PC-9 (cell line): ENCODE measurements at regions not wholly inside any gene's neighbourhood (a gene's known extent, or its start where the extent isn't known, plus 50 kb on each side); places are given as distances from the start of the nearest gene placed in this dataset.
A peak's percentile ranks its signal among the peaks of the same experiment; 100 is the strongest.

Experiments used
- BruUV-seq: library from RNA; stranded (reverse); fragments of 400-500 nt; replicated peaks from 2 replicates; lab custom pipeline; 2021; lab: Mats Ljungman, UMichigan
- CTCF ChIA-PET: fragments of 300-600 bp; sonication (Branson Sonifier 250); formaldehyde crosslinking; loops from one replicate; lab custom pipeline; 2022; ENCODE audit warnings: antibody characterized with exemption; lab: Charles Lee
- POLR2A ChIA-PET: fragments of 300-600 bp; sonication (Branson Sonifier 250); formaldehyde crosslinking; loops from one replicate; lab custom pipeline; 2022; ENCODE audit warnings: antibody characterized with exemption; ENCODE audit not compliant: unreplicated experiment; lab: Charles Lee
- DNase-seq, 2 experiments: peaks; one replicate each; pipeline versions ENCODE4 v3.0.0 to v3.0.0-alpha.2; 2015 to 2022; ENCODE audit warnings: mixed read lengths in 1 of 2
- H2AFZ ChIP-seq: fragments of 200-600 bp; sonication (generic); 2 replicates; pipeline ENCODE4 v1.8.1; 2017; ENCODE audit warnings: antibody characterized with exemption
- H3F3A ChIP-seq: fragments of 200-600 bp; sonication (generic); 2 replicates; pipeline ENCODE4 v1.8.1; 2017; ENCODE audit warnings: antibody characterized with exemption, mild to moderate bottlenecking, low read depth; ENCODE audit not compliant: insufficient read depth
- H3K27ac ChIP-seq: fragments of 200-600 bp; sonication (generic); 2 replicates; pipeline ENCODE4 v1.6.1; 2016; ENCODE audit warnings: mixed run types
- H3K27me3 ChIP-seq: fragments of 200-600 bp; sonication (generic); 2 replicates; pipeline ENCODE4 v1.6.1; 2016; ENCODE audit warnings: low read depth, mixed run types; ENCODE audit not compliant: insufficient read depth
- H3K36me3 ChIP-seq: fragments of 200-600 bp; sonication (generic); 2 replicates; pipeline ENCODE4 v1.6.1; 2016; ENCODE audit warnings: low read depth, mixed run types
- H3K4me1 ChIP-seq: fragments of 200-600 bp; sonication (generic); replicated peaks from 2 replicates; pipeline ENCODE4 v1.6.1; 2016; ENCODE audit warnings: mixed run types; ENCODE audit not compliant: insufficient read depth
- H3K4me2 ChIP-seq: fragments of 200-600 bp; sonication (generic); 2 replicates; pipeline ENCODE4 v1.6.1; 2017; ENCODE audit warnings: mixed run types
- H3K4me3 ChIP-seq: fragments of 200-600 bp; sonication (generic); 2 replicates; pipeline ENCODE4 v1.6.1; 2016; ENCODE audit warnings: mixed run types
- H3K79me2 ChIP-seq: fragments of 200-600 bp; sonication (generic); 2 replicates; pipeline ENCODE4 v1.6.1; 2017; ENCODE audit warnings: low read depth, mixed run types
- H3K9me2 ChIP-seq: fragments of 200-600 bp; sonication (generic); 2 replicates; pipeline ENCODE4 v1.8.1; 2017; ENCODE audit warnings: mild to moderate bottlenecking; ENCODE audit not compliant: insufficient read depth
- H3K9me3 ChIP-seq: fragments of 200-600 bp; sonication (generic); 2 replicates; pipeline ENCODE4 v1.8.1; 2016; ENCODE audit warnings: low read depth; ENCODE audit not compliant: insufficient read depth
- H4K20me1 ChIP-seq: fragments of 200-600 bp; sonication (generic); 2 replicates; pipeline ENCODE4 v1.8.1; 2017; ENCODE audit not compliant: insufficient read depth
- EZH2 ChIP-seq: fragments of 200-600 bp; sonication (generic); IDR thresholded peaks from 2 replicates; pipeline ENCODE4 v1.8.0; 2017; ENCODE audit warnings: antibody characterized with exemption, low read depth
- intact Hi-C: fragments of 100-400 bp; cut with micrococcal nuclease; formaldehyde crosslinking; loops from one replicate; pipeline ENCODE4 v1.10.0; 2022; ENCODE audit not compliant: unreplicated experiment
- TF ChIP-seq, protein P1 (sequence below): fragments of 200-600 bp; sonication (generic); conservative IDR thresholded peaks from 2 replicates; pipeline ENCODE4 v1.6.1; 2017; ENCODE audit warnings: mixed run types, antibody characterized with exemption, mild to moderate bottlenecking, moderate library complexity

DNA sequence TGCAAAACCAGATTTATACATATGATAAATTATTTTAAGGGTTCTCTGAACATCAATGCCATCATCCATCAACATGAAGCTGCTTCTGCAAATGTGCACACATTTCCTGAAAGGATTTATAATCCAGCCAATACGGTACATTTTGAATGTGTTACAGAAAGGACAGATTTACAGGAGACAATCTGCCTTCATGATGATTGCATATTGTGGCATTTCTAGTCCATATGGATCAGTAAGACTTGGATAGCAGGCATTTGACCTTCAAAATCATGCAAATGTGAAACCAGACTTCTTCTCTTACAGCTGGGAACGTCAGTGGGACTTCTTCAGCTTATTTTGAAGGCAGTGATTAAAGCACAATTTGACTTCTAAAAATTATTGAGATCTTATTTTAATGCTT lies 217.3 kb upstream of the GK2 start:
- DNase-seq, result no peak
- BruUV-seq, result no TSS peak
- no peaks in the 10 kb centered on the region for H3K27me3 ChIP-seq
- H3F3A ChIP-seq, result no peaks in the 10 kb centered on the region
- H3K27ac ChIP-seq, result no peak overlapping the region
- H2AFZ ChIP-seq, result no peak overlapping the region
- ChIA-PET CTCF (no interaction called here), POLR2A (no interaction called here)
- no peaks in the 10 kb centered on the region for H3K79me2 ChIP-seq
- no peaks in the 10 kb centered on the region for H3K9me2 ChIP-seq
- H3K4me1 ChIP-seq, result no peaks in the 10 kb centered on the region
- H3K36me3 ChIP-seq, result no peaks in the 10 kb centered on the region
- H3K4me3 ChIP-seq, result no peak overlapping the region
- no peak for TF ChIP-seq EZH2
- no peaks in the 10 kb centered on the region for H4K20me1 ChIP-seq
- peak overlapping the region; percentile 31; the same call in 1 of the 2 replicates for H3K4me2 ChIP-seq
- H3K9me3 ChIP-seq, result no peaks in the 10 kb centered on the region
- intact Hi-C loops, result no loop called here

DNA sequence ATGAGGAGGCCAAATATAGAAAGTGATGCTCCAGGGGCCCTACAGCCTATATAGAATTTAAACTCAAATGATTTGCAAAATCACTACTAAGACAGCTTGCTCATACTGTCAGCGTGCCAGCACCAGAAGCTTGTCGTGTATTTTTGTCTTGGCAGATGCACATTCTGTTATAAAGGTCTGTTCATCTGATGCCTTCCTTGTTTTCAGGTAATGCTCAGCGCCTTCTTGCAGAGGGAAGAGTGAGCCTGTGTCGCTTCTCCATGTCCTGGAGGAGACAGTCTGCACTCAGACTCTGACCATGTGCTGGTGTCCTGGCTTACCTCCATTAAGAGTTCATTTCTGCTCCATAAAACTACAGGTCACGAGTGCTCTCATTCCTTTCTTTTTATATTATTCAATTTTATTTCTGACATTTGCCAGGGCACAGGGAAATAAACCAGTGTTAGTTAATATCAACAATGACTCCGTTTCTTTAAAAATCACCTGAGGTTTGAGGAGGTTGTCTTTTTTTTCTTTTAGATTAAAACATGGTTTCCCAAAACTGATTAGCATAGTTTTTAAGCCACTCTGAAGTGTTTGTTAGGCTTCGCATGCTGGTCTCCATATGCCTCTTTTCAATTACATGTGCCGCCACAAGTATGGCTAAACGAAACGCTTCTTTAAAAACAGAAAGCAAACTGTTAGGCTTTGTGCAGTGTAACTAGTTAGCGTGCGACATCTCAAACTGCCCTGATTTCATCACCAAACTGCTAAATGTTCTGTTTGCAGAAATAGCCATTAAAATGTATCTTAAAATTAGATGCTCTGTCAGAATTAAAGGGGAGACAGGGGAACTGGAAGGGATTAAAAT lies 215.2 kb upstream of the GK2 start:
- H3K27me3 ChIP-seq, result no peaks in the 10 kb centered on the region
- DNase-seq, result no peak
- H4K20me1 ChIP-seq, result no peaks in the 10 kb centered on the region
- BruUV-seq, result no TSS peak
- ChIA-PET CTCF (no interaction called here), POLR2A (no interaction called here)
- H3K4me3 ChIP-seq, result no peak overlapping the region
- no peak for TF ChIP-seq EZH2
- TF ChIP-seq, protein P1, sequence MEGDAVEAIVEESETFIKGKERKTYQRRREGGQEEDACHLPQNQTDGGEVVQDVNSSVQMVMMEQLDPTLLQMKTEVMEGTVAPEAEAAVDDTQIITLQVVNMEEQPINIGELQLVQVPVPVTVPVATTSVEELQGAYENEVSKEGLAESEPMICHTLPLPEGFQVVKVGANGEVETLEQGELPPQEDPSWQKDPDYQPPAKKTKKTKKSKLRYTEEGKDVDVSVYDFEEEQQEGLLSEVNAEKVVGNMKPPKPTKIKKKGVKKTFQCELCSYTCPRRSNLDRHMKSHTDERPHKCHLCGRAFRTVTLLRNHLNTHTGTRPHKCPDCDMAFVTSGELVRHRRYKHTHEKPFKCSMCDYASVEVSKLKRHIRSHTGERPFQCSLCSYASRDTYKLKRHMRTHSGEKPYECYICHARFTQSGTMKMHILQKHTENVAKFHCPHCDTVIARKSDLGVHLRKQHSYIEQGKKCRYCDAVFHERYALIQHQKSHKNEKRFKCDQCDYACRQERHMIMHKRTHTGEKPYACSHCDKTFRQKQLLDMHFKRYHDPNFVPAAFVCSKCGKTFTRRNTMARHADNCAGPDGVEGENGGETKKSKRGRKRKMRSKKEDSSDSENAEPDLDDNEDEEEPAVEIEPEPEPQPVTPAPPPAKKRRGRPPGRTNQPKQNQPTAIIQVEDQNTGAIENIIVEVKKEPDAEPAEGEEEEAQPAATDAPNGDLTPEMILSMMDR, result no peak
- no peak overlapping the region for H2AFZ ChIP-seq
- intact Hi-C loops, result no loop called here
- no peaks in the 10 kb centered on the region for H3K9me3 ChIP-seq
- no peaks in the 10 kb centered on the region for H3K9me2 ChIP-seq
- H3K36me3 ChIP-seq, result no peaks in the 10 kb centered on the region
- H3K4me2 ChIP-seq, result no peak overlapping the region
- H3K27ac ChIP-seq, result no peak overlapping the region
- H3K4me1 ChIP-seq, result no peaks in the 10 kb centered on the region
- H3K79me2 ChIP-seq, result no peaks in the 10 kb centered on the region
- no peaks in the 10 kb centered on the region for H3F3A ChIP-seq

DNA sequence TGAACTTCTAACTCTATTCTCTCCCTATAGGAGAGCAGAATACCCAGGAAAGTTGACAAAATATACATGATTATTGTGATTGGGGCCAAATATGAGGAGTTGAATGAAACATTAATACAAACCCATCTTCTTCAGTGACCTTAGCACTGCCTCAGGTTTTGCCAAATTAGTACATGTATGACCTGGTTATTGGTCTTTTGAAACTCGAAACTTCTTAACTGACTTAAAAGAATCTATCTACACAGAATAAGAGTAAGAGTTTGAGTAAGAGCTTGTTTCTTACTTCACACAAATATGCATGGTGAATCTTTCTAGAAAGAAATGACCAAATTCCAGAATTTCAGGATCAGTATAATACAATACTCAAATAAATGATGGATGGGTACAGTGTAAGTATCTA lies 213.0 kb upstream of the GK2 start:
- no TSS peak for BruUV-seq
- no peaks in the 10 kb centered on the region for H3K4me1 ChIP-seq
- H3K4me2 ChIP-seq, result no peak overlapping the region
- H3F3A ChIP-seq, result no peaks in the 10 kb centered on the region
- no peak for TF ChIP-seq EZH2
- TF ChIP-seq, protein P1, result no peak
- no peak overlapping the region for H3K4me3 ChIP-seq
- intact Hi-C loops, result no loop called here
- H3K79me2 ChIP-seq, result no peaks in the 10 kb centered on the region
- ChIA-PET CTCF (no interaction called here), POLR2A (no interaction called here)
- H3K27ac ChIP-seq, result no peak overlapping the region
- H4K20me1 ChIP-seq, result no peaks in the 10 kb centered on the region
- no peaks in the 10 kb centered on the region for H3K9me3 ChIP-seq
- no peaks in the 10 kb centered on the region for H3K9me2 ChIP-seq
- no peak for DNase-seq
- H3K27me3 ChIP-seq, result no peaks in the 10 kb centered on the region
- H2AFZ ChIP-seq, result no peak overlapping the region
- no peaks in the 10 kb centered on the region for H3K36me3 ChIP-seq
